HepG2 (cell line): ENCODE measurements at regions not wholly inside any gene's neighbourhood (a gene's known extent, or its start where the extent isn't known, plus 50 kb on each side); places are given as distances from the start of the nearest gene placed in this dataset.

Experiments used
- ATAC-seq: fragments of 200-7000 bp; cut with Tn5 transposase; 3 replicates; pipeline ENCODE4 v1.9.1; 2020; ENCODE audit warnings: mild to moderate bottlenecking, moderate library complexity
- BruUV-seq: library from RNA; stranded (reverse); fragments of 400-500 nt; replicated peaks from 2 replicates; lab custom pipeline; 2021; lab: Mats Ljungman, UMichigan
- CTCF ChIA-PET: fragments of 300-600 bp; formaldehyde crosslinking; extraction: SDS; loops from one replicate; lab custom pipeline; 2021; ENCODE audit warnings: low total read pairs, inconsistent platforms, low intra/inter-chr PET ratio; lab: Yijun Ruan, JAX
- POLR2A ChIA-PET: fragments of 350-600 bp; sonication (Branson Sonifier 250); formaldehyde crosslinking; loops from one replicate; lab custom pipeline; 2020; ENCODE audit warnings: antibody characterized with exemption, inconsistent platforms; lab: Yijun Ruan, JAX
- DNase-seq: peaks from one replicate; pipeline ENCODE4 v3.0.0-alpha.2; 2015; ENCODE audit warnings: low spot score
- FAIRE-seq: peaks from 3 replicates; lab custom pipeline; 2011; peaks lifted over from hg19 to GRCh38; lab: Jason Lieb, UNC
- H2AFZ ChIP-seq: one replicate; pipeline ENCODE4 v1.6.1; 2011; ENCODE audit warnings: low read length, inconsistent platforms
- H3K27ac ChIP-seq: fragments of 300-600 bp; 3 replicates; pipeline ENCODE4 v1.8.0; 2011; ENCODE audit warnings: mixed run types, mild to moderate bottlenecking, mixed read lengths, low read length, inconsistent platforms; ENCODE audit not compliant: insufficient read depth; ENCODE audit errors: extremely low read length
- H3K27me3 ChIP-seq, 2 experiments: fragments of 200-600 bp in 1 of 2; 2 replicates in 1 of 2; 3 replicates in 1 of 2; pipeline versions ENCODE4 v1.6.0 to v1.8.0; 2011; ENCODE audit warnings: low read length in 2 of 2, mild to moderate bottlenecking in 2 of 2, moderate library complexity in 2 of 2, inconsistent platforms in 1 of 2; ENCODE audit not compliant: insufficient read depth in 2 of 2, control insufficient read depth in 1 of 2
- H3K36me3 ChIP-seq, 2 experiments: fragments of 200-600 bp in 1 of 2; replicated peaks in 1 of 2; 2 replicates in 1 of 2; 3 replicates in 1 of 2; pipeline versions ENCODE4 v1.5.1 to v1.8.0; 2011; ENCODE audit warnings: low read length in 2 of 2, inconsistent platforms in 1 of 2; ENCODE audit not compliant: insufficient read depth in 2 of 2, control insufficient read depth in 1 of 2
- H3K4me1 ChIP-seq: 2 replicates; pipeline ENCODE4 v1.5.1; 2012; ENCODE audit warnings: low read length, inconsistent platforms; ENCODE audit not compliant: insufficient read depth
- H3K4me2 ChIP-seq: 2 replicates; pipeline ENCODE4 v1.6.0; 2011; ENCODE audit warnings: low read depth, low read length, inconsistent platforms
- H3K4me3 ChIP-seq, 3 experiments: fragments of 200-600 bp in 1 of 3; sonication (generic), shearing (Covaris generic) in 1 of 3; replicated peaks in 1 of 3; 2 replicates each; pipeline ENCODE4 v1.5.1; 2011 to 2016; ENCODE audit warnings: low read length in 3 of 3, inconsistent platforms in 2 of 3, low read depth in 2 of 3, mild to moderate bottlenecking in 2 of 3, control low read depth in 1 of 3, mixed read lengths in 1 of 3; ENCODE audit not compliant: insufficient read depth in 1 of 3
- H3K79me2 ChIP-seq: one replicate; pipeline ENCODE4 v1.6.1; 2011; ENCODE audit warnings: low read length, inconsistent platforms; ENCODE audit not compliant: insufficient read depth
- H3K9ac ChIP-seq: 2 replicates; pipeline ENCODE4 v1.6.0; 2011; ENCODE audit warnings: mild to moderate bottlenecking, low read depth, low read length, inconsistent platforms; ENCODE audit not compliant: insufficient read depth
- H3K9me3 ChIP-seq: 2 replicates; pipeline ENCODE4 v1.5.1; 2012; ENCODE audit warnings: mild to moderate bottlenecking, low read length
- H4K20me1 ChIP-seq: 2 replicates; pipeline ENCODE4 v1.6.0; 2011; ENCODE audit warnings: inconsistent platforms, mild to moderate bottlenecking, low read length, moderate library complexity; ENCODE audit not compliant: insufficient read depth
- HCFC1 ChIP-seq: fragments of 150-350 bp; IDR thresholded peaks from 2 replicates; pipeline ENCODE4 v1.6.1; 2014; ENCODE audit warnings: low read depth, low read length
- HHEX ChIP-seq: IDR thresholded peaks from 2 replicates; pipeline ENCODE4 v1.6.1; 2016; ENCODE audit warnings: control low read depth
- NFE2L1 ChIP-seq: sonication (generic); formaldehyde crosslinking; IDR thresholded peaks from 2 replicates; pipeline ENCODE4 v1.4.0; 2020; ENCODE audit warnings: missing genetic modification reagents, mild to moderate bottlenecking, borderline replicate concordance
- RXRA ChIP-seq: sonication (generic); formaldehyde crosslinking; IDR thresholded peaks from 2 replicates; pipeline ENCODE4 v1.5.1; 2020; ENCODE audit warnings: missing genetic modification reagents
- SPEN ChIP-seq: sonication (generic); formaldehyde crosslinking; IDR thresholded peaks from 2 replicates; pipeline ENCODE4 v1.5.1; 2020; ENCODE audit warnings: low read depth, mild to moderate bottlenecking, missing genetic modification reagents
- TOPORS ChIP-seq: sonication (generic); formaldehyde crosslinking; IDR thresholded peaks from 2 replicates; pipeline ENCODE4 v1.8.0; 2023; ENCODE audit warnings: mild to moderate bottlenecking, missing genetic modification reagents
- ZEB1 ChIP-seq: IDR thresholded peaks from 2 replicates; pipeline ENCODE4 v1.6.1; 2012; ENCODE audit warnings: mild to moderate bottlenecking, low read depth, inconsistent platforms; ENCODE audit not compliant: insufficient replicate concordance
- ZNF543 ChIP-seq: sonication (generic); formaldehyde crosslinking; IDR thresholded peaks from 2 replicates; pipeline ENCODE4 v1.4.0; 2020; ENCODE audit warnings: mild to moderate bottlenecking, missing genetic modification reagents
- ZNF572 ChIP-seq: sonication (generic); formaldehyde crosslinking; IDR thresholded peaks from 2 replicates; pipeline ENCODE4 v1.5.1; 2020; ENCODE audit warnings: mild to moderate bottlenecking, missing genetic modification reagents
- WGBS: methylation state at CpG from one replicate; pipeline ENCODE4 v1.1.6; 2017; ENCODE audit warnings: low lambda C conversion rate; 5-methylcytosine and 5-hydroxymethylcytosine counted together
- in situ Hi-C: cut with HindIII; loops from 2 replicates; pipeline ENCODE4 v1.10.0; 2017; ENCODE audit warnings: low pct_unique_long_range_greater_than_20kb; ENCODE audit not compliant: extremely low pct_ligation_motif_present
- intact Hi-C: fragments of 100-400 bp; cut with micrococcal nuclease; formaldehyde crosslinking; loops from one replicate; pipeline ENCODE4 v1.10.0; 2022; ENCODE audit not compliant: unreplicated experiment
- TF ChIP-seq, protein P1 (sequence below): sonication (generic); formaldehyde crosslinking; IDR thresholded peaks from 2 replicates; pipeline ENCODE4 v1.5.0; 2020; ENCODE audit warnings: mild to moderate bottlenecking, low read depth, missing genetic modification reagents, borderline replicate concordance
- TF ChIP-seq, protein P2 (sequence below): sonication (generic); formaldehyde crosslinking; IDR thresholded peaks from 2 replicates; pipeline ENCODE4 v1.4.0; 2020; ENCODE audit warnings: missing genetic modification reagents
- TF ChIP-seq, protein P3 (sequence below): sonication (generic); formaldehyde crosslinking; IDR thresholded peaks from 2 replicates; pipeline ENCODE4 v1.4.0; 2020; ENCODE audit warnings: mild to moderate bottlenecking, missing genetic modification reagents
- TF ChIP-seq, protein P4 (sequence below): sonication (generic); formaldehyde crosslinking; IDR thresholded peaks from 2 replicates; pipeline ENCODE4 v1.4.0; 2020; ENCODE audit warnings: missing genetic modification reagents, mild to moderate bottlenecking, borderline replicate concordance

DNA sequence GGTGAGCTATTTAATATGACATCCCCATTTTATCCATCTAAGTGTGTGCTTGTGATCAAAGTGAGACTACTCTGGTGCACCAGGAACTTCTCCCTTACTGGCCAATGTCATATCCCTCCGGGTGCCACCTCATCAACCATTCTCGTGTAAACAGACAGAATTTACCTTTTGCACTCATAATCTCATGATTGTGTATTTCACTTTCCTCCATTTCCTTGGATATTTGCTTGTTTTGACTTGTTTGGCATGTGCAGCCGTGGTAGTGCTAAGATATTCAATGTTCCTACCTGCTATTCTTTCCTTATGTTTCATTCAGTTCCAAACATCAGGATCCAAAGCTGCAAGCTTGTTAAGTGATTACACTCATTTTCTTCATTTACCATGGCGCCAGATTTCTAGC, 280.5 kb upstream of the SP8 start (continued):
- TF ChIP-seq, protein P1, sequence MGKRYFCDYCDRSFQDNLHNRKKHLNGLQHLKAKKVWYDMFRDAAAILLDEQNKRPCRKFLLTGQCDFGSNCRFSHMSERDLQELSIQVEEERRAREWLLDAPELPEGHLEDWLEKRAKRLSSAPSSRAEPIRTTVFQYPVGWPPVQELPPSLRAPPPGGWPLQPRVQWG = no peak
- TF ChIP-seq ZEB1 (no peak), HHEX (CRISPR knock-in tag) (no peak), NFE2L1 (CRISPR knock-in tag) (no peak), SPEN (no peak)

DNA sequence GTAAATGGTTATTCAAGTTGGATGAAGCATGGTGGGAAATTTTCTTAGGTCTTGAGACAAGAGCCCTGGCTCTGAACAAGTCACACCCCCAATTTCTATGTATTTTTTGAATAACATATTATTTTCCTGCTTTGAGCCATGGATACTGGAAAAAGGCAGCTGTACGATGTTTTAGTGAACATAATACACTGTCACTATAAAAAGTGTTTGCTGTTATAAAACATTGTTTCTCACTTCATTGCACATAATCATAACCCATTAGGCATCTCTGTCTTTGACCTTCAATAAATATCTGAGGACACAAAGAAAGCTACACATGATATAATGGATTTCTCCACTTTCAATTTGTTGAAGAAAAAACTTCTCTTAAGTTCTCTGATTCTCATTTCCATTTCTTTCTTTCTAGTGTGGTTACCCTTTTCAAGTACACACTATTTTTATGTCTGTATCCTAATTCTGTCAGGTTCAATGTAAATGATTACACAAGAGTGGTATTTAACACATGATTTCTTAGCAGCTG, 283.9 kb upstream of the SP8 start:
- no peaks in the 10 kb centered on the region for H3K79me2 ChIP-seq
- CTCF ChIA-PET = no interaction called here
- H3K27me3 ChIP-seq = no peaks in the 10 kb centered on the region
- H3K4me1 ChIP-seq = no peaks in the 10 kb centered on the region
- intact Hi-C loops (no loop called here), in situ Hi-C loops (no loop called here)
- no peaks in the 10 kb centered on the region for H4K20me1 ChIP-seq
- DNase-seq = no peak
- no peak for FAIRE-seq
- ATAC-seq = no peak
- no TSS peak for BruUV-seq
- TF ChIP-seq, protein P2, sequence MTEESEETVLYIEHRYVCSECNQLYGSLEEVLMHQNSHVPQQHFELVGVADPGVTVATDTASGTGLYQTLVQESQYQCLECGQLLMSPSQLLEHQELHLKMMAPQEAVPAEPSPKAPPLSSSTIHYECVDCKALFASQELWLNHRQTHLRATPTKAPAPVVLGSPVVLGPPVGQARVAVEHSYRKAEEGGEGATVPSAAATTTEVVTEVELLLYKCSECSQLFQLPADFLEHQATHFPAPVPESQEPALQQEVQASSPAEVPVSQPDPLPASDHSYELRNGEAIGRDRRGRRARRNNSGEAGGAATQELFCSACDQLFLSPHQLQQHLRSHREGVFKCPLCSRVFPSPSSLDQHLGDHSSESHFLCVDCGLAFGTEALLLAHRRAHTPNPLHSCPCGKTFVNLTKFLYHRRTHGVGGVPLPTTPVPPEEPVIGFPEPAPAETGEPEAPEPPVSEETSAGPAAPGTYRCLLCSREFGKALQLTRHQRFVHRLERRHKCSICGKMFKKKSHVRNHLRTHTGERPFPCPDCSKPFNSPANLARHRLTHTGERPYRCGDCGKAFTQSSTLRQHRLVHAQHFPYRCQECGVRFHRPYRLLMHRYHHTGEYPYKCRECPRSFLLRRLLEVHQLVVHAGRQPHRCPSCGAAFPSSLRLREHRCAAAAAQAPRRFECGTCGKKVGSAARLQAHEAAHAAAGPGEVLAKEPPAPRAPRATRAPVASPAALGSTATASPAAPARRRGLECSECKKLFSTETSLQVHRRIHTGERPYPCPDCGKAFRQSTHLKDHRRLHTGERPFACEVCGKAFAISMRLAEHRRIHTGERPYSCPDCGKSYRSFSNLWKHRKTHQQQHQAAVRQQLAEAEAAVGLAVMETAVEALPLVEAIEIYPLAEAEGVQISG (CRISPR knock-in tag) = no peak
- TF ChIP-seq HCFC1 (no peak), RXRA (no peak), ZNF572 (CRISPR knock-in tag) (no peak), ZNF543 (CRISPR knock-in tag) (no peak), TOPORS (CRISPR knock-in tag) (no peak)
- TF ChIP-seq, protein P3, sequence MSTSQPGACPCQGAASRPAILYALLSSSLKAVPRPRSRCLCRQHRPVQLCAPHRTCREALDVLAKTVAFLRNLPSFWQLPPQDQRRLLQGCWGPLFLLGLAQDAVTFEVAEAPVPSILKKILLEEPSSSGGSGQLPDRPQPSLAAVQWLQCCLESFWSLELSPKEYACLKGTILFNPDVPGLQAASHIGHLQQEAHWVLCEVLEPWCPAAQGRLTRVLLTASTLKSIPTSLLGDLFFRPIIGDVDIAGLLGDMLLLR = no peak
- TF ChIP-seq, protein P4, sequence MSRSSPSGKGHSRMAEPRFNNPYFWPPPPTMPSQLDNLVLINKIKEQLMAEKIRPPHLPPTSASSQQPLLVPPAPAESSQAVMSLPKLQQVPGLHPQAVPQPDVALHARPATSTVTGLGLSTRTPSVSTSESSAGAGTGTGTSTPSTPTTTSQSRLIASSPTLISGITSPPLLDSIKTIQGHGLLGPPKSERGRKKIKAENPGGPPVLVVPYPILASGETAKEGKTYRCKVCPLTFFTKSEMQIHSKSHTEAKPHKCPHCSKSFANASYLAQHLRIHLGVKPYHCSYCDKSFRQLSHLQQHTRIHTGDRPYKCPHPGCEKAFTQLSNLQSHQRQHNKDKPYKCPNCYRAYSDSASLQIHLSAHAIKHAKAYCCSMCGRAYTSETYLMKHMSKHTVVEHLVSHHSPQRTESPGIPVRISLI (CRISPR knock-in tag) = no peak
- no peaks in the 10 kb centered on the region for H3K36me3 ChIP-seq
- no peaks in the 10 kb centered on the region; the same call in 1 of the 2 replicates for H3K9me3 ChIP-seq
- POLR2A ChIA-PET = no interaction called here
- WGBS = 50% methylated on average over 1 of the region's 1 CpG
- H3K27ac ChIP-seq = no peak overlapping the region
- no peak overlapping the region for H3K4me2 ChIP-seq
- H3K4me3 ChIP-seq = no peak overlapping the region
- no peak overlapping the region for H3K9ac ChIP-seq
- H2AFZ ChIP-seq = no peak overlapping the region
